GM12873 (cell line): ENCODE measurements at regions not wholly inside any gene's neighbourhood (a gene's known extent, or its start where the extent isn't known, plus 50 kb on each side); places are given as distances from the start of the nearest gene placed in this dataset.

Experiments used
- CTCF ChIP-seq: IDR thresholded peaks from 2 replicates; pipeline ENCODE4 v1.5.1; 2012; ENCODE audit warnings: low read depth, mild to moderate bottlenecking, moderate library complexity, low read length, control low read depth; ENCODE audit not compliant: insufficient read depth; ENCODE audit errors: missing control alignments

GRCh38 chr3:116561529-116561928 lies 116.2 kb upstream of the LSAMP start:
- no peak for TF ChIP-seq CTCF

- no peak for TF ChIP-seq CTCF
Observed at GRCh38 chr3:116563351-116563750, 118.1 kb upstream of the LSAMP start.

- TF ChIP-seq CTCF: no peak
Observed at GRCh38 chr3:116566478-116566960, 121.2 kb upstream of the LSAMP start.

GRCh38 chr3:116569611-116570010 lies 124.3 kb upstream of the LSAMP start:
- no peak for TF ChIP-seq CTCF

- no peak for TF ChIP-seq CTCF
Observed at GRCh38 chr3:116579840-116580239, 129.7 kb upstream of the TUSC7 start.

- no peak for TF ChIP-seq CTCF
Observed at GRCh38 chr3:116586285-116586944, 123.2 kb upstream of the TUSC7 start.

- TF ChIP-seq CTCF: no peak
Observed at GRCh38 chr3:116591236-116591635, 118.3 kb upstream of the TUSC7 start.
